ENCODE measurements at regions not wholly inside any gene's neighbourhood (a gene's known extent, or its start where the extent isn't known, plus 50 kb on each side); places are given as distances from the start of the nearest gene placed in this dataset.

DNA sequence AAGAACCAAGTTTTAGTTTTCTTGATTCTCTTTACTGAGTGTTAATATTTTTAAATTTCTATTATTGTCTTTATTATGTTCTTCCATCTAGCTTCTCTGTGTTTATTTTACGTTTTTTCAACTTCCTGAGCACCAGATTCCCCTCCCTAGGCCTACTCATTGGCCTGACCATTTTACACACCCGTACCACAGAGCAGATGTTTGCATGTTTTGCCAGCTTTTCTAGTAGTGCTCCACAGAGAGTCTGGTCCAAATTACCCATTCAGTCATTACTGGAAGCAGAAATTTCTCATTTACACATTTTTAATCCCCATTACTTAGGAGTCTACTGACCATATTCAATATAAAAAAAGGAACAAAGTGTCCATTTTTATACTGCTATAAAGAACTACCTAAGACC, 66.9 kb downstream of the ING1 start:
- Histone ChIP-seq H2BK120ac (ENCODE audit: low read depth, low read length) (no peak overlapping the region), H3K79me1 (ENCODE audit: low read depth in 1 of 2, low read length in 2 of 2) (no peaks in the 10 kb centered on the region), H3K36me3 (ENCODE audit: control insufficient read depth, insufficient read depth, low read length) (no peaks in the 10 kb centered on the region), H3K9me3 (ENCODE audit: control insufficient read depth, insufficient read depth, low read length) (peaks cover 6% of the 10 kb centered on the region), H3K4me3 (ENCODE audit: insufficient read depth, low read depth, low read length) (no peak overlapping the region), H3K23ac (ENCODE audit: low read depth, low read length) (no peak overlapping the region), H3K14ac (replicated peaks; ENCODE audit: low read depth, low read length) (no peak overlapping the region), H3K9me1 (ENCODE audit: insufficient read depth, low read length) (no peaks in the 10 kb centered on the region), H2BK5ac (ENCODE audit: low read depth, low read length, poor library complexity, severe bottlenecking) (no peak overlapping the region), H2BK20ac (ENCODE audit: low read depth, low read length) (no peak overlapping the region), H3K4me2 (ENCODE audit: low read depth, low read length) (no peak overlapping the region), H2AK5ac (ENCODE audit: low read depth, low read length) (no peak overlapping the region), H2BK15ac (ENCODE audit: low read depth, low read length) (no peak overlapping the region), H3K18ac (ENCODE audit: low read depth, low read length) (no peak overlapping the region), H4K20me1 (ENCODE audit: insufficient read depth, low read length) (no peaks in the 10 kb centered on the region), H4K8ac (ENCODE audit: low read depth in 2 of 2, low read length in 2 of 2) (no peak overlapping the region), H3K27me3 (ENCODE audit: control insufficient read depth, insufficient read depth, low read length) (peaks cover 16% of the 10 kb centered on the region), H3K9ac (ENCODE audit: low read depth, low read length) (no peak overlapping the region), H4K5ac (ENCODE audit: low read depth, low read length) (no peak overlapping the region), H3K4me1 (ENCODE audit: control insufficient read depth, insufficient read depth, low read length) (no peaks in the 10 kb centered on the region; the same call in 1 of the 2 replicates), H2AFZ (replicated peaks; ENCODE audit: low read length, poor library complexity) (no peak overlapping the region), H3K56ac (ENCODE audit: extremely low read depth, insufficient read depth, low read length) (no peak overlapping the region), H2AK9ac (replicated peaks; ENCODE audit: low read depth, low read length, poor library complexity) (no peak overlapping the region), H4K91ac (ENCODE audit: insufficient read depth, low read depth, low read length) (no peak overlapping the region), H3K4ac (ENCODE audit: low read depth, low read length) (no peak overlapping the region), H3K27ac (ENCODE audit: insufficient read depth, low read length) (no peak overlapping the region)
- intact Hi-C loops (cut with micrococcal nuclease) (no loop called here), dilution Hi-C loops (cut with HindIII; ENCODE audit: low sequenced_read_pairs, unreplicated experiment) (no loop called here), in situ Hi-C loops (cut with MboI; ENCODE audit: low sequenced_read_pairs) (no loop called here)
- WGBS, 2 experiments (ENCODE audit: extremely low coverage in 2 of 2, insufficient read length in 1 of 2): 40% methylated on average over 1 of the region's 2 CpGs; no CpG with 5 or more reads in 1 of the 2 experiments
- ChIA-PET POLR2A (ENCODE audit: unreplicated experiment) (no interaction called here), CTCF (no interaction called here)
- ATAC-seq (ENCODE audit: low read depth) (no peak), DNase-seq (no peak)
- TF ChIP-seq MXI1 (IDR thresholded peaks at IDR 0.05; ENCODE audit: borderline replicate concordance, low read depth, low read length) (no peak), BHLHE40 (IDR thresholded peaks at IDR 0.05; ENCODE audit: low read depth, low read length) (no peak), POLR2A (IDR thresholded peaks at IDR 0.05; ENCODE audit: low read depth, low read length) (no peak), RFX5 (IDR thresholded peaks at IDR 0.05; ENCODE audit: low read depth, low read length) (no peak), RCOR1 (IDR thresholded peaks at IDR 0.05; ENCODE audit: insufficient replicate concordance, low read length) (no peak), MAZ (IDR thresholded peaks at IDR 0.05; ENCODE audit: borderline replicate concordance, low read depth, low read length) (no peak), FOS (IDR thresholded peaks at IDR 0.05; ENCODE audit: low read depth, low read length) (no peak), CEBPB (IDR thresholded peaks at IDR 0.05; ENCODE audit: low read depth, low read length) (no peak), NFE2L2 (IDR thresholded peaks at IDR 0.05; ENCODE audit: low read depth, low read length) (no peak), RAD21 (IDR thresholded peaks at IDR 0.05; ENCODE audit: low read length) (no peak), MAFK (IDR thresholded peaks at IDR 0.05; ENCODE audit: low read depth, low read length) (no peak)
- TF ChIP-seq, protein P1, sequence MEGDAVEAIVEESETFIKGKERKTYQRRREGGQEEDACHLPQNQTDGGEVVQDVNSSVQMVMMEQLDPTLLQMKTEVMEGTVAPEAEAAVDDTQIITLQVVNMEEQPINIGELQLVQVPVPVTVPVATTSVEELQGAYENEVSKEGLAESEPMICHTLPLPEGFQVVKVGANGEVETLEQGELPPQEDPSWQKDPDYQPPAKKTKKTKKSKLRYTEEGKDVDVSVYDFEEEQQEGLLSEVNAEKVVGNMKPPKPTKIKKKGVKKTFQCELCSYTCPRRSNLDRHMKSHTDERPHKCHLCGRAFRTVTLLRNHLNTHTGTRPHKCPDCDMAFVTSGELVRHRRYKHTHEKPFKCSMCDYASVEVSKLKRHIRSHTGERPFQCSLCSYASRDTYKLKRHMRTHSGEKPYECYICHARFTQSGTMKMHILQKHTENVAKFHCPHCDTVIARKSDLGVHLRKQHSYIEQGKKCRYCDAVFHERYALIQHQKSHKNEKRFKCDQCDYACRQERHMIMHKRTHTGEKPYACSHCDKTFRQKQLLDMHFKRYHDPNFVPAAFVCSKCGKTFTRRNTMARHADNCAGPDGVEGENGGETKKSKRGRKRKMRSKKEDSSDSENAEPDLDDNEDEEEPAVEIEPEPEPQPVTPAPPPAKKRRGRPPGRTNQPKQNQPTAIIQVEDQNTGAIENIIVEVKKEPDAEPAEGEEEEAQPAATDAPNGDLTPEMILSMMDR (conservative IDR thresholded peaks at IDR 0.05; ENCODE audit: low read depth, low read length): no peak
- TF ChIP-seq, protein P2, sequence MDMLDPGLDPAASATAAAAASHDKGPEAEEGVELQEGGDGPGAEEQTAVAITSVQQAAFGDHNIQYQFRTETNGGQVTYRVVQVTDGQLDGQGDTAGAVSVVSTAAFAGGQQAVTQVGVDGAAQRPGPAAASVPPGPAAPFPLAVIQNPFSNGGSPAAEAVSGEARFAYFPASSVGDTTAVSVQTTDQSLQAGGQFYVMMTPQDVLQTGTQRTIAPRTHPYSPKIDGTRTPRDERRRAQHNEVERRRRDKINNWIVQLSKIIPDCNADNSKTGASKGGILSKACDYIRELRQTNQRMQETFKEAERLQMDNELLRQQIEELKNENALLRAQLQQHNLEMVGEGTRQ (IDR thresholded peaks at IDR 0.05; ENCODE audit: low read depth, low read length): no peak
- TF ChIP-seq, protein P3, sequence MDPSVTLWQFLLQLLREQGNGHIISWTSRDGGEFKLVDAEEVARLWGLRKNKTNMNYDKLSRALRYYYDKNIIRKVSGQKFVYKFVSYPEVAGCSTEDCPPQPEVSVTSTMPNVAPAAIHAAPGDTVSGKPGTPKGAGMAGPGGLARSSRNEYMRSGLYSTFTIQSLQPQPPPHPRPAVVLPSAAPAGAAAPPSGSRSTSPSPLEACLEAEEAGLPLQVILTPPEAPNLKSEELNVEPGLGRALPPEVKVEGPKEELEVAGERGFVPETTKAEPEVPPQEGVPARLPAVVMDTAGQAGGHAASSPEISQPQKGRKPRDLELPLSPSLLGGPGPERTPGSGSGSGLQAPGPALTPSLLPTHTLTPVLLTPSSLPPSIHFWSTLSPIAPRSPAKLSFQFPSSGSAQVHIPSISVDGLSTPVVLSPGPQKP (IDR thresholded peaks at IDR 0.05; ENCODE audit: borderline replicate concordance, low read depth, low read length): no peak
- no TSS peak for BruUV-seq (replicated peaks)
